HUES48 (cell line): ENCODE measurements at regions not wholly inside any gene's neighbourhood (a gene's known extent, or its start where the extent isn't known, plus 50 kb on each side); places are given as distances from the start of the nearest gene placed in this dataset.

ENCODE experiments used
- H3K27ac ChIP-seq: one replicate; pipeline ENCODE4 v1.7.0; 2013; ENCODE audit warnings: low read depth, low read length, inconsistent platforms
- H3K27me3 ChIP-seq: 2 replicates; pipeline ENCODE4 v1.6.1; 2013; ENCODE audit warnings: mild to moderate bottlenecking, low read length; ENCODE audit not compliant: control insufficient read depth, insufficient read depth
- H3K36me3 ChIP-seq: 2 replicates; pipeline ENCODE4 v1.6.1; 2013; ENCODE audit warnings: low read length; ENCODE audit not compliant: control insufficient read depth, insufficient read depth
- H3K4me1 ChIP-seq: 2 replicates; pipeline ENCODE4 v1.6.1; 2013; ENCODE audit warnings: mild to moderate bottlenecking, low read length; ENCODE audit not compliant: control insufficient read depth, insufficient read depth
- H3K4me3 ChIP-seq: 2 replicates; pipeline ENCODE4 v1.5.1; 2013; ENCODE audit warnings: mild to moderate bottlenecking, low read depth, low read length
- H3K9ac ChIP-seq: 2 replicates; pipeline ENCODE4 v1.6.1; 2013; ENCODE audit warnings: mild to moderate bottlenecking, low read depth, low read length, moderate library complexity
- H3K9me3 ChIP-seq: 2 replicates; pipeline ENCODE4 v1.6.1; 2013; ENCODE audit warnings: low read length; ENCODE audit not compliant: control insufficient read depth, insufficient read depth

DNA sequence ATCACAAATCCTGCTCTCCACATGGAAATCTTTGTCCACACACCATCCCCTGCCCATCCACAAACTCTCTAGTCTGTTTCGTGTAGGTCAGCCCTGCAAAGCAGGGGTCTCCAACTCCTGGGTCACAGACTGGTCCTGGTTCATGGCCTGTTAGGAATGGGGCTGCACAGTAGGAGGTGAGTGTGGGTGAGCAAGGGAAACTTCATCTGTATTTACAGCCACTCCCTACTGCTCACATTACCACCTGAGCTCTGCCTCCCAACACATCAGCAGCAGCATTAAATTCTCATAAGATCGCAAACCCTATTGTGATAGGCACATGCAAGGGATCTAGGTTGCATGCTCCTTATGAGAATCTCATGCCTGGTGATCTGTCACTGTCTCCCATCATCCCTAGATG lies 242.1 kb downstream of the FGFR2 start:
- Histone ChIP-seq H3K27me3 (no peaks in the 10 kb centered on the region), H3K27ac (no peak overlapping the region), H3K36me3 (no peaks in the 10 kb centered on the region), H3K4me1 (no peaks in the 10 kb centered on the region), H3K4me3 (no peak overlapping the region), H3K9me3 (no peaks in the 10 kb centered on the region), H3K9ac (no peak overlapping the region)

DNA sequence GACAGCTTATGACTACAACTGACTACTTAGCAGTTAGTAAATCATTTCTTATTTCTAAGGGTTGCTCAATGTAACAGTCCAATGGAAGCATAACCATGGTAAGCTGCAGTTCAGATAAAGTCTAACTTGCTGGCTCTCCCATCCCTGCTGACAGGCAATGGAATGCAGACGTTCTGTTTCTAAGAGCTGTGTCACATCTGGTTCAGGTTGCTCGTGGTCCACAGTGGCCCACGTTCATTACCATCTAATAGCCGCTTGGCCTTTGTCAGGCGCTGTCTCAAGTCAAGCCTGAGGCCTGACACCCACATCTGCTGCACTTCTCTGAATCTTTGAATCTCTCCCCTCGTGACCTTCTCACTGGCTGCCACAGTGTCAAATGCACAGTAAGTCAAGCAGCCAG lies 240.8 kb downstream of the FGFR2 start:
- Histone ChIP-seq H3K36me3 (no peaks in the 10 kb centered on the region), H3K4me3 (no peak overlapping the region), H3K27me3 (no peaks in the 10 kb centered on the region)

DNA sequence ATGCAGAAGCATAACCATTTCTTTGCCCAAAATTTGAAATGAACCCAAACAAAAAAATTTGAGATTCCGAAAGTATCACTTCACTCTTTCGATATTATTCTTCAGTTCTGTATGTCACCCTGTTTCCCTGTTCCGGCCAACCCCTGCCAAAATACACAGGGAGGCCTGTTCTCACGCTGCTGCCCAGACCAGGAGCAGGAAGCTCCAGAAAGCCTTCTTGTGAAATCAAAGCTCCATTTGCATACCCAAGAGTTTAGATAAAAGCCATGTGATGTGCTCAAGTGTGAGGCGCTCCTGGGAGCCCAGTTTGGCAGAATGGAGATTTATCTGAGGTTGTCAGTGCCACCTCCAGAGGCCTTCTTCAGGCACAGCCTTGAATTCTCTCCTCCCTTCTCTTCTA lies 236.2 kb downstream of the FGFR2 start:
- H3K4me3 ChIP-seq, result no peak overlapping the region
- no peak overlapping the region for H3K9ac ChIP-seq
- H3K9me3 ChIP-seq, result no peaks in the 10 kb centered on the region
- H3K27me3 ChIP-seq, result no peaks in the 10 kb centered on the region
- no peaks in the 10 kb centered on the region for H3K36me3 ChIP-seq
- no peak overlapping the region for H3K27ac ChIP-seq
- no peaks in the 10 kb centered on the region for H3K4me1 ChIP-seq

More for the DNA sequence above, 240.8 kb downstream of the FGFR2 start:
- no peak overlapping the region for H3K9ac ChIP-seq
- H3K9me3 ChIP-seq, result no peaks in the 10 kb centered on the region
- no peaks in the 10 kb centered on the region for H3K4me1 ChIP-seq
- H3K27ac ChIP-seq, result no peak overlapping the region

- no peaks in the 10 kb centered on the region for H3K27me3 ChIP-seq
- no peak overlapping the region for H3K4me3 ChIP-seq
Measured at GRCh38 chr10:121365566-121365965, 232.7 kb downstream of the FGFR2 start.

DNA sequence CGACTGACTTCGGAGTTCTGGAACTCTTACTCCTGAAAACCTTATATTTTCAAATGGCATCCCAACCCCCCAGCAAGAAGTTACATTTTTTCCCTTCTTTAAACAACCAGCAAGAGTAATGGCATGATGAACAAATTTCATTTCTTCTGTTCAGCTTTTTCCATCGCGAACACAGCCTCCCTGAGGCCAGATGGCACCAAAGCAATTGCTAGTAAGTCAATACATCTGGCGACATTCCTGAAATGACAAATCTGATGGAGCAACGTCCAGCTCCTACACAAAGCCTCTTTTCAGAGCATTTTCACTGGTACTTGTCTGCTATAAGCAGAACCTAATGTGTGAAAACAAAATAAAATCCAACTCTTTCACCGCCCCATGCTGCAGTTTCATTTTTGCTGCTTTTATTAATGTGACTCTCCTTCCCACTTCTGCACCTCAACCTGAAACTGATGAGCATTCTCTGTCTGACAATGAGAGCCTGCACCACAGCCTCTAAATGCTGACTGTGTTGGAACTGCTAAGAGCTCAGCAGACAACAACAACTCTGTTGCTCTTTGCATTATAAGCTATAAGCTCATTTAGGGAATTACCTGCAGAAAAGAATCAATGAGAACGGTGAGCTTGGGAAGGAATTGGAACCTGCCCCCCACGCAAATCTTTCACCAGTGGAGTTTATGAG lies 229.8 kb downstream of the FGFR2 start:
- Histone ChIP-seq H3K4me3 (no peak overlapping the region), H3K27ac (no peak overlapping the region), H3K4me1 (peaks cover 5% of the 10 kb centered on the region; the same call in 1 of the 2 replicates), H3K27me3 (no peaks in the 10 kb centered on the region), H3K36me3 (no peaks in the 10 kb centered on the region), H3K9me3 (no peaks in the 10 kb centered on the region), H3K9ac (no peak overlapping the region)

More at GRCh38 chr10:121365566-121365965, 232.7 kb downstream of the FGFR2 start:
- H3K9ac ChIP-seq, result no peak overlapping the region
- peaks cover 5% of the 10 kb centered on the region; the same call in 1 of the 2 replicates for H3K4me1 ChIP-seq
- H3K27ac ChIP-seq, result no peak overlapping the region
- no peaks in the 10 kb centered on the region for H3K9me3 ChIP-seq
- H3K36me3 ChIP-seq, result no peaks in the 10 kb centered on the region

DNA sequence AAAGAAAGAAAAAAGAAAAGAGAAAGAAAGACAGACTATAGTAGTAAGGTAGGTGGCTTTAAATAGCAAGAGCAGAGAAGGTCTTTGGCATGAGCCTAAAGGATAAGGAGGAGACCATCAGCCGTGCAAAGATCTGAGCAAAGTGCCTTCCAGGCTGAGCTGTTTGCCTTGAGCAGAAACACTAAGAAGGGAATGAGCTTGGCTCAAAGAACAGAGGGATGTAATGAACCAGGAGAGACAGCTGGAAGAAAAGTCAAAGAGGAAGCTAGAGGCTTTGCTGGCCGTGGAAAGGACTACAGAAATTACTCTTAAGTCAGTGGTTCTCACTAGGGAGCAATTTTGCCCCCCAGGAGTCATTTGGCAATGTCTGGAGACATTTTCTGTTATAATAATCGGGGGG lies 228.6 kb downstream of the FGFR2 start:
- Histone ChIP-seq H3K36me3 (no peaks in the 10 kb centered on the region), H3K4me3 (no peak overlapping the region), H3K4me1 (peaks cover 5% of the 10 kb centered on the region; the same call in 1 of the 2 replicates), H3K27me3 (no peaks in the 10 kb centered on the region), H3K27ac (no peak overlapping the region), H3K9me3 (no peaks in the 10 kb centered on the region), H3K9ac (no peak overlapping the region)

DNA sequence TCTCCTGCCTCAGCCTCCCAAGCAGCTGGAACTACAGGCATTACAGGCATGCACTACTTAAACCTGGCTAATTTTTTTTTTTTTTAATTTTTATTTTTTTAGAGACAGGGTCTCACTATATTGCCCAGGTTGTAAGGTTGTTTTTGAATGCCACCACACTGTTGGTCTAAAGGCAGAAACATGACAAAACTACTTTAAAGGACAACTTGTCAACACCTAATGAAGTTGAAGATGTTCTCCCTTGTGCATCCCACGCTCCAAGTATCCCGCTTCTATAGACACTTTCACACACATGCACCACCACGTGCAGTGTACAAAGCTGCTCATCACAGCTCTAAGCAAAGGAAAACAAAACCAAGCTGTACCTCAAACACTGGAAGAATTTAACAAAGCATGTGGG lies 226.4 kb downstream of the FGFR2 start:
- H3K4me3 ChIP-seq, result no peak overlapping the region
- no peak overlapping the region for H3K27ac ChIP-seq
- no peak overlapping the region for H3K9ac ChIP-seq
- H3K9me3 ChIP-seq, result no peaks in the 10 kb centered on the region
- H3K4me1 ChIP-seq, result peaks cover 5% of the 10 kb centered on the region; the same call in 1 of the 2 replicates
- H3K27me3 ChIP-seq, result no peaks in the 10 kb centered on the region
- H3K36me3 ChIP-seq, result no peaks in the 10 kb centered on the region

DNA sequence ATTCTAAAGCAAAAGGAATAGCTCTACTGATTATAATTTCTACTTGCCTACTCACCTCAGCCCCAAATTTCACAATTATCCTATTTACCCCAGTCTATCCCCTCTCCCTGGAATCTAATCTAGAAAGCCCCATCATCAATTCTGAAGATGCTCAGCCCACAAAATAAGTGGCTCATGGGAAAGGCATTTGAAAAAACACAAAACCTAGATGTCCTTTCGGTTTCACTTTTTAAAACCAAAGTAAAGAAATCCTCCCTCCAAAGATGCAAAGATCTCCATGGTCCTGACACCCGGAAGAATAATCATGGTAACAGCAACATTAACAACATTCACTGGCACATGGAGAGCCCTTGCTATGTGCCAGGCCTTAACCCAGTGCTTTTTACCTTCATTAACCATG lies 224.8 kb downstream of the FGFR2 start:
- no peak overlapping the region for H3K27ac ChIP-seq

DNA sequence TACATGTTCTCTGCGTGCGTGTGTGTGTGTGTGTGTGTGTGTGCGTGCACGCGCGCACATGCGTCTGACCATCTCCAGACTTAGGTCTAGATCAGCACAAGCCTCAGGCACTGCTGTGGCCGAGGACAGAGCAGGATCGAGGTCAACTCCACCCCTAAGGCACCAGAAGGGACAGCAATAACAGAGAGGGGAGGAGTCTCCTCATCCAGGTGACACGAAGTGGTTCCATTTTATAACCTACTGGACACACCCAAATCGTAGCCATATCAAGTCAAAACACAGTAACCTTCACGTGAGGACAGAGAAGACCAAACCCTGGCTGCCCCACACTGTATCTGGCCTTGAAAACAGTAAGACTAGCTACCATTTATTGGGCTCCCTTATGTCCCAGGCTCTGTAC lies 224.1 kb downstream of the FGFR2 start:
- Histone ChIP-seq H3K9me3 (no peaks in the 10 kb centered on the region), H3K27ac (no peak overlapping the region), H3K36me3 (no peaks in the 10 kb centered on the region)

More for the DNA sequence above, 224.8 kb downstream of the FGFR2 start:
- Histone ChIP-seq H3K9ac (no peak overlapping the region), H3K9me3 (no peaks in the 10 kb centered on the region), H3K4me1 (peaks cover 4% of the 10 kb centered on the region; the same call in 1 of the 2 replicates), H3K27me3 (no peaks in the 10 kb centered on the region), H3K4me3 (no peak overlapping the region), H3K36me3 (no peaks in the 10 kb centered on the region)

GRCh38 chr10:121375172-121375571 lies 223.1 kb downstream of the FGFR2 start:
- Histone ChIP-seq H3K36me3 (no peaks in the 10 kb centered on the region), H3K4me3 (no peak overlapping the region), H3K27me3 (no peaks in the 10 kb centered on the region), H3K27ac (no peak overlapping the region), H3K4me1 (no peaks in the 10 kb centered on the region), H3K9me3 (no peaks in the 10 kb centered on the region), H3K9ac (no peak overlapping the region)

More for the DNA sequence above, 224.1 kb downstream of the FGFR2 start:
- no peaks in the 10 kb centered on the region for H3K27me3 ChIP-seq
- H3K4me3 ChIP-seq, result no peak overlapping the region
- H3K4me1 ChIP-seq, result no peaks in the 10 kb centered on the region
- H3K9ac ChIP-seq, result no peak overlapping the region

GRCh38 chr10:121378251-121378801 lies 219.9 kb downstream of the FGFR2 start:
- no peaks in the 10 kb centered on the region for H3K4me1 ChIP-seq
- H3K4me3 ChIP-seq, result no peak overlapping the region
- no peaks in the 10 kb centered on the region for H3K9me3 ChIP-seq
- H3K27ac ChIP-seq, result no peak overlapping the region
- H3K27me3 ChIP-seq, result no peaks in the 10 kb centered on the region
- H3K9ac ChIP-seq, result no peak overlapping the region
- H3K36me3 ChIP-seq, result no peaks in the 10 kb centered on the region
